GM12892 (cell line): ENCODE measurements at regions not wholly inside any gene's neighbourhood (a gene's known extent, or its start where the extent isn't known, plus 50 kb on each side); places are given as distances from the start of the nearest gene placed in this dataset.

ENCODE experiments used
- POLR2A ChIP-seq: IDR thresholded peaks from 2 replicates; pipeline ENCODE4 v1.6.1; 2011; ENCODE audit warnings: low read depth, low read length, control low read depth
- TAF1 ChIP-seq: IDR thresholded peaks from 2 replicates; pipeline ENCODE4 v1.6.1; 2011; ENCODE audit warnings: low read depth, mild to moderate bottlenecking, control low read depth, low read length, borderline replicate concordance

- TF ChIP-seq POLR2A: no peak
- TF ChIP-seq TAF1: no peak
Measured at GRCh38 chr16:79265196-79265595, 335.3 kb downstream of the MAF start.
